GM18907 (cell line): ENCODE measurements at regions not wholly inside any gene's neighbourhood (a gene's known extent, or its start where the extent isn't known, plus 50 kb on each side); places are given as distances from the start of the nearest gene placed in this dataset.
"Not testable (repeated sequence)": the region's sequence is repeated elsewhere in the genome, so short reads cannot be mapped to it uniquely, and the experiment has no call there.

ENCODE experiments used
- ATAC-seq: cut with Tn5 transposase; IDR thresholded peaks from one replicate; pipeline ENCODE4 v1.9.1; 2021; ENCODE audit warnings: mild to moderate bottlenecking, moderate library complexity; ENCODE audit not compliant: unreplicated experiment

- ATAC-seq, result no peak
Observed at GRCh38 chr6:14216946-14217684, 99.5 kb downstream of the CD83 start.

- ATAC-seq, result no peak
Observed at GRCh38 chr6:14217728-14218518, 100.4 kb downstream of the CD83 start.

- ATAC-seq, result no peak
Observed at GRCh38 chr6:14218519-14218800, 100.9 kb downstream of the CD83 start.

GRCh38 chr6:14221564-14222279 lies 104.2 kb downstream of the CD83 start:
- no peak for ATAC-seq

GRCh38 chr6:14222956-14223355 lies 105.4 kb downstream of the CD83 start:
- no peak for ATAC-seq

GRCh38 chr6:14224359-14225103 lies 107.0 kb downstream of the CD83 start:
- ATAC-seq, result peak; percentile 56

GRCh38 chr6:14226051-14226660 lies 108.6 kb downstream of the CD83 start:
- ATAC-seq, result no peak

GRCh38 chr6:14228571-14228970 lies 111.0 kb downstream of the CD83 start:
- ATAC-seq, result no peak

- no peak for ATAC-seq
Observed at GRCh38 chr6:14231071-14231483, 113.5 kb downstream of the CD83 start.

- no peak for ATAC-seq
Observed at GRCh38 chr6:14231501-14232280, 114.1 kb downstream of the CD83 start.

- ATAC-seq, result no peak
Observed at GRCh38 chr6:14232889-14233288, 115.3 kb downstream of the CD83 start.

GRCh38 chr6:14235653-14236356 lies 118.2 kb downstream of the CD83 start:
- no peak for ATAC-seq

- ATAC-seq, result no peak
Observed at GRCh38 chr6:14239097-14239496, 121.5 kb downstream of the CD83 start.

GRCh38 chr6:14240411-14241166 lies 123.0 kb downstream of the CD83 start:
- no peak for ATAC-seq

- ATAC-seq, result peak; percentile 61
Observed at GRCh38 chr6:14241255-14242070, 123.9 kb downstream of the CD83 start.

- not testable (repeated sequence) for ATAC-seq
Observed at GRCh38 chr6:14242912-14243311, 125.3 kb downstream of the CD83 start.

- ATAC-seq, result no peak
Observed at GRCh38 chr6:14243597-14243996, 126.0 kb downstream of the CD83 start.

- ATAC-seq, result no peak
Observed at GRCh38 chr6:14246876-14247275, 129.3 kb downstream of the CD83 start.
